ENCODE measurements at regions not wholly inside any gene's neighbourhood (a gene's known extent, or its start where the extent isn't known, plus 50 kb on each side); places are given as distances from the start of the nearest gene placed in this dataset.

DNA sequence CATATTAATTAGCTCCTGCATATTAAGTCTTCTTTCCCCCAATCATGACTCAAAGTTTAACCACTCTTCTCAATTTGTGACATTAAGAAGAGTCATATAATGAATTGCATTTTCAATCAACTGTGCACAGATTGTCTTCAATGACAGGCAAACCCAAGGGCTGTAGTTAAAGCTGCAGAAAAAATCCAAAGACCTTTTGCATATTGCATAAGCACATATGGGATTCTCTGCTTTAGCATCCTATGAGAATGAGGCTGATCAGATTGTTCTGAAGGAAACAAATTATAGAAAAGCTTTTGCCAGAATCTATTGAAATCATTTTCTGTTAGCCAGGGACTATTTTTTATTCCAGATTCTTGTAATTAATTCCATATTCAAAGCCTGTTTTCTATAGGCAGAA is 112.3 kb downstream of the FAM170A start:
- Histone ChIP-seq H3K4me1 (ENCODE audit: control insufficient read depth in 1 of 2, insufficient read depth in 2 of 2, low read length in 2 of 2) (no peaks in the 10 kb centered on the region), H3K4me2 (replicated peaks; ENCODE audit: extremely low read depth, low read length, poor library complexity, severe bottlenecking) (no peak overlapping the region), H3K79me2 (ENCODE audit: insufficient read depth, low read length) (no peaks in the 10 kb centered on the region), H3K36me3 (replicated peaks in 1 of 2; ENCODE audit: control insufficient read depth in 1 of 2, insufficient read depth in 2 of 2, low read length in 2 of 2) (no peaks in the 10 kb centered on the region), H3K27ac (ENCODE audit: low read depth in 1 of 2, low read length in 2 of 2) (no peak overlapping the region), H3K27me3 (ENCODE audit: control insufficient read depth in 2 of 2, insufficient read depth in 2 of 2, low read length in 2 of 2) (no peaks in the 10 kb centered on the region), H2AFZ (ENCODE audit: insufficient read depth, low read depth, low read length, poor library complexity, severe bottlenecking) (no peak overlapping the region), H3K9ac (ENCODE audit: insufficient read depth, low read length, poor library complexity, severe bottlenecking) (no peak overlapping the region), H3K4me3 (replicated peaks in 1 of 3; ENCODE audit: low read depth in 2 of 3, low read length in 3 of 3) (no peak overlapping the region), H3K9me3 (replicated peaks in 1 of 2; ENCODE audit: control insufficient read depth in 1 of 2, insufficient read depth in 1 of 2, low read length in 2 of 2) (no peaks in the 10 kb centered on the region), H4K20me1 (ENCODE audit: insufficient read depth, low read length) (no peaks in the 10 kb centered on the region)
- TF ChIP-seq, protein P1, sequence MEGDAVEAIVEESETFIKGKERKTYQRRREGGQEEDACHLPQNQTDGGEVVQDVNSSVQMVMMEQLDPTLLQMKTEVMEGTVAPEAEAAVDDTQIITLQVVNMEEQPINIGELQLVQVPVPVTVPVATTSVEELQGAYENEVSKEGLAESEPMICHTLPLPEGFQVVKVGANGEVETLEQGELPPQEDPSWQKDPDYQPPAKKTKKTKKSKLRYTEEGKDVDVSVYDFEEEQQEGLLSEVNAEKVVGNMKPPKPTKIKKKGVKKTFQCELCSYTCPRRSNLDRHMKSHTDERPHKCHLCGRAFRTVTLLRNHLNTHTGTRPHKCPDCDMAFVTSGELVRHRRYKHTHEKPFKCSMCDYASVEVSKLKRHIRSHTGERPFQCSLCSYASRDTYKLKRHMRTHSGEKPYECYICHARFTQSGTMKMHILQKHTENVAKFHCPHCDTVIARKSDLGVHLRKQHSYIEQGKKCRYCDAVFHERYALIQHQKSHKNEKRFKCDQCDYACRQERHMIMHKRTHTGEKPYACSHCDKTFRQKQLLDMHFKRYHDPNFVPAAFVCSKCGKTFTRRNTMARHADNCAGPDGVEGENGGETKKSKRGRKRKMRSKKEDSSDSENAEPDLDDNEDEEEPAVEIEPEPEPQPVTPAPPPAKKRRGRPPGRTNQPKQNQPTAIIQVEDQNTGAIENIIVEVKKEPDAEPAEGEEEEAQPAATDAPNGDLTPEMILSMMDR (IDR thresholded peaks at IDR 0.05) = no peak
- H3K27ac Mint-ChIP-seq = no peak overlapping the region
- intact Hi-C loops (cut with micrococcal nuclease) = loop anchor here in 1 of 2 donors (5.0 kb wide), 1 partner anchor 164 kb away; no protein-coding TSS in a partner anchor
- H3K27me3 Mint-ChIP-seq (ENCODE audit: low read depth in 3 of 3) = peaks cover 2% of the 10 kb centered on the region in 3 donors
- no peaks in the 10 kb centered on the region for H3K9me3 Mint-ChIP-seq
- no peak for DNase-seq
- H3K4me3 Mint-ChIP-seq = no peak overlapping the region
- no peaks in the 10 kb centered on the region for H3K36me3 Mint-ChIP-seq
- H3K4me1 Mint-ChIP-seq = peaks cover 3% of the 10 kb centered on the region

DNA sequence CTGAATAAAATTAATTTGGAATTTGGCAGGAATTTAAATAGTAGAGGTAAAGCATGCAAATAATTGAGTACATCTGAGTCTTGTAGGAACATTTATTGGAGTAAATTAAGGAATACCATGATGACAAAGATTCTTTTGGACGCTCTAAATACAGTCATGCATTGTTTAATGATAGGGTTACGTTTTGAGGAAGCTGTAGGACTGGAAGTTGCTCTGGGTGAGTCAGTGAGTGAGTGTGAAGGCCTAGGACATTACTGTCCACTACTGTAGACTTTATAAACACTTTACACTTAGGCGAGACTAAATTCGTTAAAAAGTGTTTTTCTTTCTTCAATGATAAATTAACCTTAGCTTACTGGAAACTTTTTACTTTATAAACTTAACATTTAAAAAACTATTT is 113.0 kb downstream of the FAM170A start:
- no peak overlapping the region for H3K4me3 ChIP-seq (replicated peaks in 1 of 3; ENCODE audit: low read depth in 2 of 3, low read length in 3 of 3)
- H3K27ac ChIP-seq (ENCODE audit: low read depth in 1 of 2, low read length in 2 of 2) = no peak overlapping the region
- peaks cover 3% of the 10 kb centered on the region for H3K4me1 Mint-ChIP-seq
- H3K4me1 ChIP-seq (ENCODE audit: control insufficient read depth in 1 of 2, insufficient read depth in 2 of 2, low read length in 2 of 2) = no peaks in the 10 kb centered on the region
- no peaks in the 10 kb centered on the region for H3K27me3 ChIP-seq (ENCODE audit: control insufficient read depth in 2 of 2, insufficient read depth in 2 of 2, low read length in 2 of 2)
- H3K9me3 ChIP-seq (replicated peaks in 1 of 2; ENCODE audit: control insufficient read depth in 1 of 2, insufficient read depth in 1 of 2, low read length in 2 of 2) = no peaks in the 10 kb centered on the region
- no peaks in the 10 kb centered on the region for H3K36me3 Mint-ChIP-seq
- no peaks in the 10 kb centered on the region for H3K79me2 ChIP-seq (ENCODE audit: insufficient read depth, low read length)
- H3K27me3 Mint-ChIP-seq (ENCODE audit: low read depth in 3 of 3) = peaks cover 2% of the 10 kb centered on the region in 3 donors
- WGBS (ENCODE audit: insufficient coverage) = 100% methylated on average over 1 of the region's 4 CpGs
- H3K9me3 Mint-ChIP-seq = no peaks in the 10 kb centered on the region
- H3K36me3 ChIP-seq (replicated peaks in 1 of 2; ENCODE audit: control insufficient read depth in 1 of 2, insufficient read depth in 2 of 2, low read length in 2 of 2) = no peaks in the 10 kb centered on the region
- no peak overlapping the region for H3K27ac Mint-ChIP-seq
- no peaks in the 10 kb centered on the region for H4K20me1 ChIP-seq (ENCODE audit: insufficient read depth, low read length)
- peak in 1 of 3 donors; percentile 8 for DNase-seq
- H3K4me3 Mint-ChIP-seq = no peak overlapping the region
- H2AFZ ChIP-seq (ENCODE audit: insufficient read depth, low read depth, low read length, poor library complexity, severe bottlenecking) = no peak overlapping the region
- TF ChIP-seq, protein P1 (IDR thresholded peaks at IDR 0.05) = no peak
- H3K9ac ChIP-seq (ENCODE audit: insufficient read depth, low read length, poor library complexity, severe bottlenecking) = no peak overlapping the region
- intact Hi-C loops (cut with micrococcal nuclease) = loop anchor here in 1 of 2 donors (5.0 kb wide), 1 partner anchor 165 kb away; no protein-coding TSS in a partner anchor
- no peak overlapping the region for H3K4me2 ChIP-seq (replicated peaks; ENCODE audit: extremely low read depth, low read length, poor library complexity, severe bottlenecking)
